Liver (tissue), 8 donors: ENCODE measurements at regions not wholly inside any gene's neighbourhood (a gene's known extent, or its start where the extent isn't known, plus 50 kb on each side); places are given as distances from the start of the nearest gene placed in this dataset.

ENCODE experiments used
- DNase-seq: peaks from one replicate; pipeline ENCODE4 v3.0.0-alpha.2; 2017; ENCODE audit warnings: low spot score
- H3K27ac ChIP-seq, 2 donors: one replicate each; pipeline ENCODE4 v1.7.0; 2013; ENCODE audit warnings: inconsistent platforms in 2 of 2, low read length in 2 of 2, control low read depth in 1 of 2, low read depth in 1 of 2, mild to moderate bottlenecking in 1 of 2
- H3K27me3 ChIP-seq, 4 donors: one replicate each; pipeline versions ENCODE4 v1.6.1 to v1.7.0; 2013; ENCODE audit warnings: low read length in 3 of 4, inconsistent platforms in 1 of 4, mild to moderate bottlenecking in 1 of 4, moderate library complexity in 1 of 4; ENCODE audit not compliant: control insufficient read depth in 4 of 4, insufficient read depth in 4 of 4
- H3K36me3 ChIP-seq, 4 donors: one replicate each; pipeline versions ENCODE4 v1.6.1 to v1.7.0; 2013; ENCODE audit warnings: low read length in 3 of 4, mild to moderate bottlenecking in 3 of 4, low read depth in 1 of 4, moderate library complexity in 1 of 4; ENCODE audit not compliant: control insufficient read depth in 4 of 4, insufficient read depth in 3 of 4
- H3K4me1 ChIP-seq, 4 donors: one replicate each; pipeline versions ENCODE4 v1.6.1 to v1.7.0; 2013; ENCODE audit warnings: low read length in 3 of 4, mild to moderate bottlenecking in 3 of 4, moderate library complexity in 1 of 4; ENCODE audit not compliant: control insufficient read depth in 4 of 4, insufficient read depth in 4 of 4
- H3K4me3 ChIP-seq, 3 donors: one replicate each; pipeline versions ENCODE4 v1.6.1 to v1.7.0; 2013; ENCODE audit warnings: low read length in 3 of 3, control low read depth in 1 of 3, low read depth in 1 of 3, mild to moderate bottlenecking in 1 of 3
- H3K9ac ChIP-seq, 2 donors: one replicate each; pipeline ENCODE4 v1.7.0; 2013; ENCODE audit warnings: low read length in 2 of 2, mild to moderate bottlenecking in 2 of 2, moderate library complexity in 2 of 2, control low read depth in 1 of 2, low read depth in 1 of 2
- H3K9me3 ChIP-seq, 4 donors: one replicate each; pipeline versions ENCODE4 v1.6.1 to v1.7.0; 2013; ENCODE audit warnings: low read length in 3 of 4; ENCODE audit not compliant: control insufficient read depth in 4 of 4
- ATF3 ChIP-seq: IDR thresholded peaks from 2 replicates; pipeline ENCODE4 v1.6.1; 2016; ENCODE audit warnings: antibody characterized with exemption
- CTCF ChIP-seq: fragments of 150-350 bp; IDR thresholded peaks from 2 replicates; pipeline ENCODE4 v1.5.1; 2017; ENCODE audit warnings: improper control_type of control experiment, low read depth, low read length; ENCODE audit not compliant: missing input control
- EGR1 ChIP-seq, 2 donors: IDR thresholded peaks; 2 replicates each; pipeline ENCODE4 v1.6.1; 2016 to 2018; ENCODE audit warnings: antibody characterized with exemption in 2 of 2, low read depth in 2 of 2
- FOXA1 ChIP-seq: IDR thresholded peaks from 2 replicates; pipeline ENCODE4 v1.6.1; 2016; ENCODE audit warnings: antibody characterized with exemption
- FOXA2 ChIP-seq: IDR thresholded peaks from 2 replicates; pipeline ENCODE4 v1.6.1; 2016; ENCODE audit warnings: antibody characterized with exemption
- GABPA ChIP-seq, 2 donors: IDR thresholded peaks in 1 of 2; conservative IDR thresholded peaks in 1 of 2; 2 replicates each; pipeline ENCODE4 v1.6.1; 2016; ENCODE audit warnings: antibody characterized with exemption in 2 of 2, mild to moderate bottlenecking in 1 of 2, moderate library complexity in 1 of 2
- HNF4A ChIP-seq, 2 donors: conservative IDR thresholded peaks; 2 replicates each; pipeline ENCODE4 v1.6.1; 2016; ENCODE audit warnings: antibody characterized with exemption in 2 of 2, mild to moderate bottlenecking in 2 of 2
- JUND ChIP-seq, 2 donors: IDR thresholded peaks; 2 replicates each; pipeline ENCODE4 v1.6.1; 2016; ENCODE audit warnings: antibody characterized with exemption in 2 of 2
- MAX ChIP-seq: IDR thresholded peaks from 2 replicates; pipeline ENCODE4 v1.6.1; 2016; ENCODE audit warnings: antibody characterized with exemption
- NR2F2 ChIP-seq: IDR thresholded peaks from 2 replicates; pipeline ENCODE4 v1.6.1; 2016; ENCODE audit warnings: antibody characterized with exemption
- REST ChIP-seq: IDR thresholded peaks from 2 replicates; pipeline ENCODE4 v1.6.1; 2016; ENCODE audit warnings: antibody characterized with exemption, mild to moderate bottlenecking
- RXRA ChIP-seq, 2 donors: IDR thresholded peaks; 2 replicates each; pipeline ENCODE4 v1.6.1; 2017 to 2018; ENCODE audit warnings: antibody characterized with exemption in 2 of 2, mild to moderate bottlenecking in 1 of 2
- ZBTB33 ChIP-seq: IDR thresholded peaks from 2 replicates; pipeline ENCODE4 v1.6.1; 2016; ENCODE audit warnings: antibody characterized with exemption
- WGBS: extraction: QIAGEN DNeasy Blood & Tissue Kit; methylation state at CpG from one replicate; pipeline ENCODE4 v1.1.7; 2013; 5-methylcytosine and 5-hydroxymethylcytosine counted together
- donor health status: healthy.
- donor health status: healthy.
- donor health status: healthy.
- donor health status: healthy.
- donor health status: healthy.

- TF ChIP-seq ATF3 (no peak), CTCF (no peak), JUND (IDR thresholded peaks at IDR 0.05) (no peak), ZBTB33 (no peak), FOXA1 (no peak), HNF4A (conservative IDR thresholded peaks at IDR 0.05) (no peak), GABPA (IDR thresholded peaks at IDR 0.05 in 1 of 2, conservative IDR thresholded peaks at IDR 0.05 in 1 of 2) (no peak), MAX (no peak), RXRA (IDR thresholded peaks at IDR 0.05) (no peak), FOXA2 (no peak)
- DNase-seq = no peak
- Histone ChIP-seq H3K27ac (no peak overlapping the region), H3K4me3 (no peak overlapping the region), H3K9ac (no peak overlapping the region), H3K4me1 (no peaks in the 10 kb centered on the region), H3K27me3 (no peaks in the 10 kb centered on the region), H3K9me3 (peaks cover 0 to 3% (median 0%) of the 10 kb centered on the region in 4 donors), H3K36me3 (no peaks in the 10 kb centered on the region)
- 83% methylated on average over 4 of the region's 4 CpGs for WGBS
These were observed 277.0 kb upstream of the RMST start for GRCh38 chr12:97185567-97185966.

GRCh38 chr12:97194546-97194945 lies 268.1 kb upstream of the RMST start:
- 74% methylated on average over 4 of the region's 4 CpGs for WGBS
- no peak overlapping the region for H3K9ac ChIP-seq
- peaks cover 0 to 3% (median 2%) of the 10 kb centered on the region in 4 donors for H3K9me3 ChIP-seq
- DNase-seq = no peak
- TF ChIP-seq HNF4A (conservative IDR thresholded peaks at IDR 0.05) = no peak
- TF ChIP-seq MAX = no peak
- no peak for TF ChIP-seq EGR1 (IDR thresholded peaks at IDR 0.05; ENCODE audit: low read depth in 2 of 2)
- TF ChIP-seq FOXA1 = no peak
- H3K4me3 ChIP-seq = no peak overlapping the region
- no peaks in the 10 kb centered on the region for H3K36me3 ChIP-seq
- no peak overlapping the region for H3K27ac ChIP-seq
- H3K4me1 ChIP-seq = no peaks in the 10 kb centered on the region
- H3K27me3 ChIP-seq = no peaks in the 10 kb centered on the region

- 73% methylated on average over 5 of the region's 5 CpGs for WGBS
- Histone ChIP-seq H3K4me3 (no peak overlapping the region), H3K9ac (no peak overlapping the region), H3K4me1 (no peaks in the 10 kb centered on the region), H3K27me3 (no peaks in the 10 kb centered on the region), H3K36me3 (no peaks in the 10 kb centered on the region), H3K9me3 (peaks cover 0 to 7% (median 4%) of the 10 kb centered on the region in 4 donors), H3K27ac (no peak overlapping the region)
- TF ChIP-seq NR2F2 (no peak), HNF4A (conservative IDR thresholded peaks at IDR 0.05) (no peak), EGR1 (IDR thresholded peaks at IDR 0.05; ENCODE audit: low read depth in 2 of 2) (no peak), RXRA (IDR thresholded peaks at IDR 0.05) (no peak), REST (no peak), ATF3 (no peak), CTCF (no peak)
- no peak for DNase-seq
These were observed 262.4 kb upstream of the RMST start for GRCh38 chr12:97200181-97200580.
